ENCODE measurements at regions not wholly inside any gene's neighbourhood (a gene's known extent, or its start where the extent isn't known, plus 50 kb on each side); places are given as distances from the start of the nearest gene placed in this dataset.

DNA sequence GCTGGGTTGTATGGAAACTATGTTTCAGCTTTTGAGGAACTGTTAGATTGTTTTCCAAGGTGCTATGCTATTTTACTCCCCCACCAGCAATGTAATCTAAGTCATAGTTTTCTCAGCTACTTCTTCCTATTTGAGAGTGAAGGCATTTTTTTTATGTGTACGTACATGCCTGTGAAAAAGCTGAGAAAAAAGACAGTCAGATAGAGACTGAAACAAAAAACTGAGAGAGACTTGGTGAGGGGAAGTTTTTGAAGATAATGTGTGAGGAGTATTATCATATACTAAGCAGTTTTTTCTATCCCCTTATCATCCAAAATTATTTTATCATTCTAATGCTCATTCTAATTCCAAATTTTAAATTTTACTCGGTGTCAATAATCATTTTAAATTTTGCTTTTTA is 780.0 kb downstream of the BCKDHB start:
- TF ChIP-seq, protein P1, sequence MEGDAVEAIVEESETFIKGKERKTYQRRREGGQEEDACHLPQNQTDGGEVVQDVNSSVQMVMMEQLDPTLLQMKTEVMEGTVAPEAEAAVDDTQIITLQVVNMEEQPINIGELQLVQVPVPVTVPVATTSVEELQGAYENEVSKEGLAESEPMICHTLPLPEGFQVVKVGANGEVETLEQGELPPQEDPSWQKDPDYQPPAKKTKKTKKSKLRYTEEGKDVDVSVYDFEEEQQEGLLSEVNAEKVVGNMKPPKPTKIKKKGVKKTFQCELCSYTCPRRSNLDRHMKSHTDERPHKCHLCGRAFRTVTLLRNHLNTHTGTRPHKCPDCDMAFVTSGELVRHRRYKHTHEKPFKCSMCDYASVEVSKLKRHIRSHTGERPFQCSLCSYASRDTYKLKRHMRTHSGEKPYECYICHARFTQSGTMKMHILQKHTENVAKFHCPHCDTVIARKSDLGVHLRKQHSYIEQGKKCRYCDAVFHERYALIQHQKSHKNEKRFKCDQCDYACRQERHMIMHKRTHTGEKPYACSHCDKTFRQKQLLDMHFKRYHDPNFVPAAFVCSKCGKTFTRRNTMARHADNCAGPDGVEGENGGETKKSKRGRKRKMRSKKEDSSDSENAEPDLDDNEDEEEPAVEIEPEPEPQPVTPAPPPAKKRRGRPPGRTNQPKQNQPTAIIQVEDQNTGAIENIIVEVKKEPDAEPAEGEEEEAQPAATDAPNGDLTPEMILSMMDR (IDR thresholded peaks at IDR 0.05), result no peak
- no peak for TF ChIP-seq POLR2A (IDR thresholded peaks at IDR 0.05)
- TF ChIP-seq EP300 (IDR thresholded peaks at IDR 0.05), result no peak
- no peak for TF ChIP-seq POLR2AphosphoS5 (IDR thresholded peaks at IDR 0.05)

All from stomach (tissue), 4 donors.